ENCODE measurements at regions not wholly inside any gene's neighbourhood (a gene's known extent, or its start where the extent isn't known, plus 50 kb on each side); places are given as distances from the start of the nearest gene placed in this dataset.

GRCh38 chr10:104577163-104577562, 63.9 kb upstream of the SORCS3 start:
- no peak for TF ChIP-seq CTCF (IDR thresholded peaks at IDR 0.05)
- TF ChIP-seq POLR2A (IDR thresholded peaks at IDR 0.05) = no peak

All from prostate gland (tissue), 2 donors.